Esophagus muscularis mucosa (tissue), 4 donors: ENCODE measurements at regions not wholly inside any gene's neighbourhood (a gene's known extent, or its start where the extent isn't known, plus 50 kb on each side); places are given as distances from the start of the nearest gene placed in this dataset.

Experiments used
- DNase-seq: peaks from one replicate; pipeline ENCODE4 v3.0.0-alpha.2; 2017; ENCODE audit errors: extremely low spot score
- H3K27ac ChIP-seq, 4 donors: fragments of 200-600 bp; sonication (generic); replicated peaks in 1 of 4; 1 replicate in 3 of 4; 2 replicates in 1 of 4; pipeline ENCODE4 v1.5.1; 2016 to 2019; ENCODE audit warnings: mild to moderate bottlenecking in 1 of 4
- H3K27me3 ChIP-seq, 4 donors: fragments of 200-600 bp; sonication (generic); one replicate each; pipeline versions ENCODE4 v1.5.1 to v1.6.0; 2016 to 2019
- H3K36me3 ChIP-seq, 4 donors: fragments of 200-600 bp; sonication (generic); one replicate each; pipeline ENCODE4 v1.5.1; 2016 to 2019
- H3K4me1 ChIP-seq, 4 donors: fragments of 200-600 bp; sonication (generic); one replicate each; pipeline ENCODE4 v1.5.1; 2016 to 2019
- H3K4me3 ChIP-seq, 4 donors: fragments of 200-600 bp; sonication (generic); 1 replicate in 2 of 4; 2 replicates in 2 of 4; pipeline ENCODE4 v1.5.1; 2016 to 2019; ENCODE audit warnings: mild to moderate bottlenecking in 4 of 4, moderate library complexity in 1 of 4
- H3K9me3 ChIP-seq, 4 donors: fragments of 200-600 bp; sonication (generic); 1 replicate in 3 of 4; 2 replicates in 1 of 4; pipeline ENCODE4 v1.5.1; 2016 to 2019
- CTCF ChIP-seq, 3 experiments: fragments of 200-600 bp in 2 of 3; fragments of 450-650 bp in 1 of 3; sonication (generic) in 2 of 3; IDR thresholded peaks; one replicate each; pipeline ENCODE4 v1.5.1; 2017 to 2019; ENCODE audit warnings: antibody characterized with exemption in 3 of 3, mild to moderate bottlenecking in 2 of 3, moderate library complexity in 1 of 3
- EP300 ChIP-seq: sonication (generic); formaldehyde crosslinking; IDR thresholded peaks from one replicate; pipeline ENCODE4 v1.6.1; 2017; ENCODE audit warnings: antibody characterized with exemption
- POLR2A ChIP-seq: fragments of 450-650 bp; IDR thresholded peaks from one replicate; pipeline ENCODE4 v1.6.1; 2017; ENCODE audit warnings: antibody characterized with exemption, moderate library complexity, mild to moderate bottlenecking, low read depth
- POLR2AphosphoS5 ChIP-seq, 2 donors: sonication (generic); formaldehyde crosslinking; IDR thresholded peaks; one replicate each; pipeline ENCODE4 v1.6.1; 2017; ENCODE audit warnings: antibody characterized with exemption in 2 of 2
- WGBS: methylation state at CpG from one replicate; pipeline ENCODE4 v1.1.5; 2018; 5-methylcytosine and 5-hydroxymethylcytosine counted together
- intact Hi-C: fragments of 100-400 bp; cut with DNase I; formaldehyde crosslinking; loops from one replicate; pipeline ENCODE4 v1.15.1; 2023

- H3K4me3 ChIP-seq, result no peak overlapping the region
- H3K27ac ChIP-seq, result no peak overlapping the region
- TF ChIP-seq EP300 (no peak), POLR2A (no peak), CTCF (IDR thresholded peaks at IDR 0.05) (no peak), POLR2AphosphoS5 (IDR thresholded peaks at IDR 0.05) (no peak)
- H3K27me3 ChIP-seq, result no peaks in the 10 kb centered on the region
- 84% methylated on average over 9 of the region's 9 CpGs for WGBS
- intact Hi-C loops, result no loop called here
- peaks cover 13 to 15% (median 14%) of the 10 kb centered on the region in 4 donors for H3K4me1 ChIP-seq
- no peak for DNase-seq
- no peaks in the 10 kb centered on the region for H3K36me3 ChIP-seq
- no peaks in the 10 kb centered on the region for H3K9me3 ChIP-seq
Measured at GRCh38 chr5:171528036-171528435, 108.6 kb downstream of the FGF18 start.

GRCh38 chr5:171528865-171529614, 109.6 kb downstream of the FGF18 start:
- WGBS, result 87% methylated on average over 19 of the region's 19 CpGs
- no peak overlapping the region for H3K4me3 ChIP-seq
- H3K36me3 ChIP-seq, result no peaks in the 10 kb centered on the region
- H3K27ac ChIP-seq, result no peak overlapping the region
- no peak for DNase-seq
- peaks cover 12 to 14% (median 13%) of the 10 kb centered on the region in 4 donors for H3K4me1 ChIP-seq
- no peak for TF ChIP-seq CTCF (IDR thresholded peaks at IDR 0.05)
- no peak for TF ChIP-seq POLR2A
- TF ChIP-seq POLR2AphosphoS5 (IDR thresholded peaks at IDR 0.05), result no peak
- H3K27me3 ChIP-seq, result no peaks in the 10 kb centered on the region
- no peaks in the 10 kb centered on the region for H3K9me3 ChIP-seq
- intact Hi-C loops, result no loop called here

GRCh38 chr5:171531638-171532037, 112.2 kb downstream of the FGF18 start:
- no peak for DNase-seq
- no peaks in the 10 kb centered on the region for H3K9me3 ChIP-seq
- intact Hi-C loops, result no loop called here
- no peaks in the 10 kb centered on the region for H3K27me3 ChIP-seq
- H3K36me3 ChIP-seq, result no peaks in the 10 kb centered on the region
- TF ChIP-seq POLR2A (no peak), POLR2AphosphoS5 (IDR thresholded peaks at IDR 0.05) (no peak), EP300 (no peak), CTCF (IDR thresholded peaks at IDR 0.05) (no peak)
- H3K4me3 ChIP-seq, result no peak overlapping the region
- H3K4me1 ChIP-seq, result no peaks in the 10 kb centered on the region
- 70% methylated on average over 3 of the region's 3 CpGs for WGBS
- H3K27ac ChIP-seq, result no peak overlapping the region

GRCh38 chr5:171533153-171533552, 113.7 kb downstream of the FGF18 start:
- H3K4me1 ChIP-seq, result no peaks in the 10 kb centered on the region
- H3K27ac ChIP-seq, result no peak overlapping the region
- no peak overlapping the region for H3K4me3 ChIP-seq
- no peak for DNase-seq
- H3K27me3 ChIP-seq, result no peaks in the 10 kb centered on the region
- no peaks in the 10 kb centered on the region for H3K9me3 ChIP-seq
- intact Hi-C loops, result no loop called here
- no peaks in the 10 kb centered on the region for H3K36me3 ChIP-seq
- WGBS, result 93% methylated on average over 4 of the region's 4 CpGs
- no peak for TF ChIP-seq CTCF (IDR thresholded peaks at IDR 0.05)
- no peak for TF ChIP-seq POLR2A
- TF ChIP-seq EP300, result no peak
- TF ChIP-seq POLR2AphosphoS5 (IDR thresholded peaks at IDR 0.05), result no peak
